Breast epithelium (tissue), 4 donors: ENCODE measurements at regions not wholly inside any gene's neighbourhood (a gene's known extent, or its start where the extent isn't known, plus 50 kb on each side); places are given as distances from the start of the nearest gene placed in this dataset.

Source experiments
- DNase-seq, 2 donors: peaks; one replicate each; pipeline ENCODE4 v3.0.0-alpha.2; 2019; ENCODE audit warnings: low spot score in 2 of 2
- H3K27ac ChIP-seq, 2 donors: fragments of 200-600 bp; sonication (generic) in 1 of 2; one replicate each; pipeline ENCODE4 v1.5.1; 2016 to 2019; ENCODE audit warnings: mild to moderate bottlenecking in 1 of 2
- H3K27me3 ChIP-seq, 2 donors: fragments of 200-600 bp; sonication (generic) in 1 of 2; one replicate each; pipeline versions ENCODE4 v1.5.1 to v1.6.0; 2017 to 2019; ENCODE audit warnings: control low read depth in 1 of 2, mild to moderate bottlenecking in 1 of 2
- H3K36me3 ChIP-seq: fragments of 200-600 bp; one replicate; pipeline ENCODE4 v1.5.1; 2019
- H3K4me1 ChIP-seq, 2 donors: fragments of 200-600 bp; sonication (generic); one replicate each; pipeline ENCODE4 v1.5.1; 2016 to 2019; ENCODE audit warnings: control low read depth in 1 of 2
- H3K4me3 ChIP-seq, 3 donors: fragments of 200-600 bp; sonication (generic); 1 replicate in 2 of 3; 2 replicates in 1 of 3; pipeline ENCODE4 v1.5.1; 2016 to 2019; ENCODE audit warnings: mild to moderate bottlenecking in 3 of 3, moderate library complexity in 2 of 3
- H3K9me3 ChIP-seq, 2 donors: fragments of 200-600 bp; sonication (generic) in 1 of 2; one replicate each; pipeline ENCODE4 v1.5.1; 2016 to 2019; ENCODE audit warnings: control low read depth in 1 of 2
- CTCF ChIP-seq, 3 donors: fragments of 450-650 bp; IDR thresholded peaks; one replicate each; pipeline ENCODE4 v1.5.1; 2016 to 2017; ENCODE audit warnings: antibody characterized with exemption in 3 of 3, mild to moderate bottlenecking in 3 of 3, moderate library complexity in 3 of 3
- POLR2A ChIP-seq: fragments of 450-650 bp; IDR thresholded peaks from one replicate; pipeline ENCODE4 v1.6.1; 2016; ENCODE audit warnings: antibody characterized with exemption, mild to moderate bottlenecking, moderate library complexity
- POLR2AphosphoS5 ChIP-seq, 3 donors: sonication (generic); formaldehyde crosslinking; IDR thresholded peaks; one replicate each; pipeline ENCODE4 v1.6.1; 2017; ENCODE audit warnings: antibody characterized with exemption in 3 of 3
- intact Hi-C: fragments of 100-400 bp; cut with DNase I; formaldehyde crosslinking; loops from one replicate; pipeline ENCODE4 v1.15.1; 2023; ENCODE audit warnings: low total_unique reads

- no peaks in the 10 kb centered on the region for H3K4me1 ChIP-seq
- TF ChIP-seq POLR2A (no peak), CTCF (IDR thresholded peaks at IDR 0.05) (no peak), POLR2AphosphoS5 (IDR thresholded peaks at IDR 0.05) (no peak)
- intact Hi-C loops, result no loop called here
These were observed 396.5 kb upstream of the C2CD4B start for GRCh38 chr15:62561571-62561970.

GRCh38 chr15:62564886-62565633, 400.0 kb upstream of the C2CD4B start:
- no peaks in the 10 kb centered on the region for H3K9me3 ChIP-seq
- H3K4me3 ChIP-seq, result no peak overlapping the region
- no peak for TF ChIP-seq POLR2AphosphoS5 (IDR thresholded peaks at IDR 0.05)
- TF ChIP-seq CTCF (IDR thresholded peaks at IDR 0.05), result no peak
- no peak for TF ChIP-seq POLR2A
- no peaks in the 10 kb centered on the region for H3K36me3 ChIP-seq
- no peaks in the 10 kb centered on the region for H3K27me3 ChIP-seq
- no peak for DNase-seq
- H3K27ac ChIP-seq, result no peak overlapping the region
- no peaks in the 10 kb centered on the region for H3K4me1 ChIP-seq
- intact Hi-C loops, result no loop called here

More at GRCh38 chr15:62561571-62561970, 396.5 kb upstream of the C2CD4B start:
- no peaks in the 10 kb centered on the region for H3K36me3 ChIP-seq
- no peak for DNase-seq
- H3K9me3 ChIP-seq, result no peaks in the 10 kb centered on the region
- H3K4me3 ChIP-seq, result peak overlapping the region in 2 of 3 donors; percentile 22 to 28
- no peaks in the 10 kb centered on the region for H3K27me3 ChIP-seq
- H3K27ac ChIP-seq, result no peak overlapping the region

GRCh38 chr15:62565634-62566026, 400.5 kb upstream of the C2CD4B start:
- Histone ChIP-seq H3K36me3 (no peaks in the 10 kb centered on the region), H3K27ac (no peak overlapping the region), H3K27me3 (no peaks in the 10 kb centered on the region), H3K4me1 (no peaks in the 10 kb centered on the region), H3K9me3 (no peaks in the 10 kb centered on the region), H3K4me3 (no peak overlapping the region)
- no peak for TF ChIP-seq POLR2A
- TF ChIP-seq POLR2AphosphoS5 (IDR thresholded peaks at IDR 0.05), result no peak
- no peak for TF ChIP-seq CTCF (IDR thresholded peaks at IDR 0.05)
- intact Hi-C loops, result no loop called here
- DNase-seq, result no peak

- Histone ChIP-seq H3K27me3 (no peaks in the 10 kb centered on the region), H3K9me3 (no peaks in the 10 kb centered on the region), H3K36me3 (no peaks in the 10 kb centered on the region), H3K27ac (no peak overlapping the region), H3K4me3 (no peak overlapping the region), H3K4me1 (no peaks in the 10 kb centered on the region)
- no peak for TF ChIP-seq POLR2A
- no peak for TF ChIP-seq POLR2AphosphoS5 (IDR thresholded peaks at IDR 0.05)
- TF ChIP-seq CTCF (IDR thresholded peaks at IDR 0.05), result no peak
- DNase-seq, result no peak
- intact Hi-C loops, result no loop called here
These were observed 401.2 kb upstream of the C2CD4B start for GRCh38 chr15:62566248-62566647.

- Histone ChIP-seq H3K27ac (no peak overlapping the region), H3K27me3 (no peaks in the 10 kb centered on the region), H3K4me1 (no peaks in the 10 kb centered on the region), H3K36me3 (no peaks in the 10 kb centered on the region), H3K4me3 (no peak overlapping the region), H3K9me3 (no peaks in the 10 kb centered on the region)
- no peak for DNase-seq
- TF ChIP-seq POLR2A, result no peak
- TF ChIP-seq POLR2AphosphoS5 (IDR thresholded peaks at IDR 0.05), result no peak
- no peak for TF ChIP-seq CTCF (IDR thresholded peaks at IDR 0.05)
- intact Hi-C loops, result no loop called here
These were observed 402.4 kb upstream of the C2CD4B start for GRCh38 chr15:62567501-62567900.
